ENCODE measurements at regions not wholly inside any gene's neighbourhood (a gene's known extent, or its start where the extent isn't known, plus 50 kb on each side); places are given as distances from the start of the nearest gene placed in this dataset.
"Not testable (repeated sequence)": the region's sequence is repeated elsewhere in the genome, so short reads cannot be mapped to it uniquely, and the experiment has no call there.

DNA sequence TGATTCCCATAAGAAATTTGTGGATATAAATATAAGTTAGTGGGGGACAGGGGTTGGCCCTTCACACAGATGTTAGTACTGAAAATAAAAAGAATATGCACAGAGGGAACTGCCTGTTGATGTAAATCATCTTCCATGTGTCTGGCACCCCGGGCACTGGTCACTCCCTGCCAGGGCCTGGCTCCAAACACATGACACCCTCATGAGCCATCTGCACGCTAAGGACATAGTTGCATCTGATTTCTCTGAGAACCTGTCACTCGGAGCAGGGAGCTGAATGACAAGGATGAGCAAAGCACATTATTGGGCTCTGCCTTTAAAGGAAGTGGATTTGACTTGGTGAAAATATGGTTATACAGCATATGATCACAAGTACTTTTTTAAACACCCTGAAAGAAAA, 66.2 kb upstream of the TSC22D2 start:
- Histone ChIP-seq H3K9me3 (ENCODE audit: control insufficient read depth, insufficient read depth, low read depth, low read length) (no peaks in the 10 kb centered on the region), H3K4me3 (replicated peaks in 1 of 4; ENCODE audit: control extremely low read depth in 1 of 4, insufficient read depth in 1 of 4, low read depth in 3 of 4, low read length in 4 of 4) (no peak overlapping the region), H3K79me2 (ENCODE audit: control insufficient read depth, insufficient read depth, low read length) (no peaks in the 10 kb centered on the region), H3K9ac (ENCODE audit: insufficient read depth, low read length) (no peak overlapping the region), H4K20me1 (ENCODE audit: control insufficient read depth, extremely low read depth, insufficient read depth, low read length) (no peaks in the 10 kb centered on the region), H3K4me1 (ENCODE audit: control insufficient read depth, extremely low read depth, insufficient read depth, low read length) (no peaks in the 10 kb centered on the region), H2AFZ (ENCODE audit: low read length) (no peak overlapping the region), H3K27ac (ENCODE audit: insufficient read depth, low read length) (no peak overlapping the region), H3K4me2 (ENCODE audit: extremely low read depth, insufficient read depth, low read length) (no peak overlapping the region), H3K27me3 (ENCODE audit: control insufficient read depth, insufficient read depth, low read length) (no peaks in the 10 kb centered on the region), H3K36me3 (ENCODE audit: control insufficient read depth, insufficient read depth, low read length) (no peaks in the 10 kb centered on the region)
- DNase-seq (ENCODE audit: low read depth in 2 of 2) = no peak
- TF ChIP-seq, protein P1, sequence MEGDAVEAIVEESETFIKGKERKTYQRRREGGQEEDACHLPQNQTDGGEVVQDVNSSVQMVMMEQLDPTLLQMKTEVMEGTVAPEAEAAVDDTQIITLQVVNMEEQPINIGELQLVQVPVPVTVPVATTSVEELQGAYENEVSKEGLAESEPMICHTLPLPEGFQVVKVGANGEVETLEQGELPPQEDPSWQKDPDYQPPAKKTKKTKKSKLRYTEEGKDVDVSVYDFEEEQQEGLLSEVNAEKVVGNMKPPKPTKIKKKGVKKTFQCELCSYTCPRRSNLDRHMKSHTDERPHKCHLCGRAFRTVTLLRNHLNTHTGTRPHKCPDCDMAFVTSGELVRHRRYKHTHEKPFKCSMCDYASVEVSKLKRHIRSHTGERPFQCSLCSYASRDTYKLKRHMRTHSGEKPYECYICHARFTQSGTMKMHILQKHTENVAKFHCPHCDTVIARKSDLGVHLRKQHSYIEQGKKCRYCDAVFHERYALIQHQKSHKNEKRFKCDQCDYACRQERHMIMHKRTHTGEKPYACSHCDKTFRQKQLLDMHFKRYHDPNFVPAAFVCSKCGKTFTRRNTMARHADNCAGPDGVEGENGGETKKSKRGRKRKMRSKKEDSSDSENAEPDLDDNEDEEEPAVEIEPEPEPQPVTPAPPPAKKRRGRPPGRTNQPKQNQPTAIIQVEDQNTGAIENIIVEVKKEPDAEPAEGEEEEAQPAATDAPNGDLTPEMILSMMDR (conservative IDR thresholded peaks at IDR 0.05 in 1 of 2, IDR thresholded peaks at IDR 0.05 in 1 of 2; ENCODE audit: low read depth in 1 of 2, low read length in 2 of 2) = no peak
- no peak for TF ChIP-seq EZH2 (IDR thresholded peaks at IDR 0.05; ENCODE audit: low read length, missing control alignments)

DNA sequence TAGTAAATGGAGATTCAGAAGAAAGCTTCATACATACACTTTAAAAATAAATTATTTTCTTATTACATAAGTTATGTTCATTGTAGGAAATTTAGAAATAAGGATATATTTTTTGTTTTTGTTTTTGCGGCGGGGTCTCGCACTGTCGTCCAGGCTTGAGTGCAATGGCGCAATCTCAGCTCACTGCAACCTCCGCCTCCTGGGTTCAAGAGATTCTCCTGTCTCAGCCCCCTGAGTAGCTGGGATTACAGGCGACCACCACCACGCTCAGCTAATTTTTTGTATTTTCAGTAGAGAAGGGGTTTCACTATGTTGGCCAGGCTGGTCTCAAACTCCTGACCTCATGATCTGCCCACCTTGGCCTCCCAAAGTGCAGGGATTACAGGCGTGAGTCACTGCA, 71.7 kb upstream of the TSC22D2 start:
- H3K9ac ChIP-seq (ENCODE audit: insufficient read depth, low read length); H3K36me3 ChIP-seq (ENCODE audit: control insufficient read depth, insufficient read depth, low read length); H2AFZ ChIP-seq (ENCODE audit: low read length); H4K20me1 ChIP-seq (ENCODE audit: control insufficient read depth, extremely low read depth, insufficient read depth, low read length); H3K4me1 ChIP-seq (ENCODE audit: control insufficient read depth, extremely low read depth, insufficient read depth, low read length); DNase-seq (ENCODE audit: low read depth in 2 of 2); H3K4me3 ChIP-seq (replicated peaks in 1 of 4; ENCODE audit: control extremely low read depth in 1 of 4, insufficient read depth in 1 of 4, low read depth in 3 of 4, low read length in 4 of 4); H3K27ac ChIP-seq (ENCODE audit: insufficient read depth, low read length); H3K27me3 ChIP-seq (ENCODE audit: control insufficient read depth, insufficient read depth, low read length); H3K79me2 ChIP-seq (ENCODE audit: control insufficient read depth, insufficient read depth, low read length); H3K9me3 ChIP-seq (ENCODE audit: control insufficient read depth, insufficient read depth, low read depth, low read length); H3K4me2 ChIP-seq (ENCODE audit: extremely low read depth, insufficient read depth, low read length): not testable (repeated sequence)

DNA sequence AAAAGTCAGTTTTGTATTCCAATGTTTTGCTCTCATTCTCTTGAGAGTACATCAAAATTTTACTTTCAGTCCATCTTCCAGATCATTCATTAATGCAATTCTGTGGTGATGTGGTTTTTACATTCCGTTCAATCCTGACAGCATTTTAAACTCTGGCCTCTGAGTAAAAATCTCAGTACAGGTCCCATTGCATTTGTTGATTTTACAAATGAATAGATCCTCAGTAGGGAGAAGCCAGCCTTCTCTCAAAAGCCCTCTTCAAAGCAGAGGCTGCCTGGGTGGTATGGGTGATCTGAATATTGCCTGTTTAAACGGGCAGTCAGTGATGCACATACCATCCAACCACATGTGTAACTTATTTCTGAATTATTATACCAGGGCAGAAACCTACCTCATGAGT, 72.5 kb upstream of the TSC22D2 start:
- Histone ChIP-seq H3K27me3 (ENCODE audit: control insufficient read depth, insufficient read depth, low read length) (no peaks in the 10 kb centered on the region), H3K79me2 (ENCODE audit: control insufficient read depth, insufficient read depth, low read length) (no peaks in the 10 kb centered on the region), H3K4me1 (ENCODE audit: control insufficient read depth, extremely low read depth, insufficient read depth, low read length) (no peaks in the 10 kb centered on the region), H4K20me1 (ENCODE audit: control insufficient read depth, extremely low read depth, insufficient read depth, low read length) (no peaks in the 10 kb centered on the region), H3K27ac (ENCODE audit: insufficient read depth, low read length) (no peak overlapping the region), H3K4me3 (replicated peaks in 1 of 4; ENCODE audit: control extremely low read depth in 1 of 4, insufficient read depth in 1 of 4, low read depth in 3 of 4, low read length in 4 of 4) (no peak overlapping the region), H3K4me2 (ENCODE audit: extremely low read depth, insufficient read depth, low read length) (no peak overlapping the region), H3K9me3 (ENCODE audit: control insufficient read depth, insufficient read depth, low read depth, low read length) (no peaks in the 10 kb centered on the region), H2AFZ (ENCODE audit: low read length) (no peak overlapping the region), H3K9ac (ENCODE audit: insufficient read depth, low read length) (no peak overlapping the region), H3K36me3 (ENCODE audit: control insufficient read depth, insufficient read depth, low read length) (no peaks in the 10 kb centered on the region)
- DNase-seq (ENCODE audit: low read depth in 2 of 2) = peak in 1 of 2 donors; percentile 64
- TF ChIP-seq, protein P1 (conservative IDR thresholded peaks at IDR 0.05 in 1 of 2, IDR thresholded peaks at IDR 0.05 in 1 of 2; ENCODE audit: low read depth in 1 of 2, low read length in 2 of 2) = no peak
- TF ChIP-seq EZH2 (IDR thresholded peaks at IDR 0.05; ENCODE audit: low read length, missing control alignments) = no peak

DNA sequence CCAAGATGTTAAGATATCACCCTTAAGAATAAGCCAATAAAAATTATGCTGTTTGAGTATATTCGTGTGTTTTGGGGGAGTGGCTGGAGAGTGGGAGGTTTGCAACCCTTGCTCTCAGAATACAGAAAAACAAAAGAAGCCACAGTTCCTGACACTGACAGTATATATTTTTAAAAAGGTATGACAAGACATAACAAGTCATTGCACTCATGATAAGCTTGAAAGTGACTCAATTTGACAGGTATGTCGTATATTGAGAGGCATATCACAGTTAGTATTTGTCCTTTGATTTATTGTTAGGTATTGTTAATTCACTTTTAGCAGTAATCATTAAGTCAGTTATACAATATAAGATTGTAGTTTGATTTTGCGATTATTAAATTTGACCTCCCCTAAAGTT, 73.1 kb upstream of the TSC22D2 start:
- Histone ChIP-seq H3K79me2 (ENCODE audit: control insufficient read depth, insufficient read depth, low read length) (no peaks in the 10 kb centered on the region), H3K27me3 (ENCODE audit: control insufficient read depth, insufficient read depth, low read length) (no peaks in the 10 kb centered on the region), H2AFZ (ENCODE audit: low read length) (no peak overlapping the region), H4K20me1 (ENCODE audit: control insufficient read depth, extremely low read depth, insufficient read depth, low read length) (no peaks in the 10 kb centered on the region), H3K9ac (ENCODE audit: insufficient read depth, low read length) (no peak overlapping the region), H3K36me3 (ENCODE audit: control insufficient read depth, insufficient read depth, low read length) (no peaks in the 10 kb centered on the region), H3K4me1 (ENCODE audit: control insufficient read depth, extremely low read depth, insufficient read depth, low read length) (no peaks in the 10 kb centered on the region), H3K4me2 (ENCODE audit: extremely low read depth, insufficient read depth, low read length) (no peak overlapping the region), H3K4me3 (replicated peaks in 1 of 4; ENCODE audit: control extremely low read depth in 1 of 4, insufficient read depth in 1 of 4, low read depth in 3 of 4, low read length in 4 of 4) (no peak overlapping the region), H3K27ac (ENCODE audit: insufficient read depth, low read length) (no peak overlapping the region), H3K9me3 (ENCODE audit: control insufficient read depth, insufficient read depth, low read depth, low read length) (no peaks in the 10 kb centered on the region)
- no peak for TF ChIP-seq EZH2 (IDR thresholded peaks at IDR 0.05; ENCODE audit: low read length, missing control alignments)
- TF ChIP-seq, protein P1 (conservative IDR thresholded peaks at IDR 0.05 in 1 of 2, IDR thresholded peaks at IDR 0.05 in 1 of 2; ENCODE audit: low read depth in 1 of 2, low read length in 2 of 2) = no peak
- DNase-seq (ENCODE audit: low read depth in 2 of 2) = no peak

Data from fibroblast of lung (primary cell).